Pancreas (tissue), 10 donors: ENCODE measurements at regions not wholly inside any gene's neighbourhood (a gene's known extent, or its start where the extent isn't known, plus 50 kb on each side); places are given as distances from the start of the nearest gene placed in this dataset.
A peak's percentile ranks its signal among the peaks of the same experiment; 100 is the strongest.

Experiments used
- ATAC-seq, 4 donors: fragments of 200-7000 bp; cut with Tn5 transposase; one replicate each; pipeline versions ENCODE4 v1.8.0 to v1.9.1; 2020; ENCODE audit warnings: mild to moderate bottlenecking in 4 of 4, moderate library complexity in 4 of 4
- DNase-seq, 6 donors: peaks; one replicate each; pipeline ENCODE4 v3.0.0-alpha.2; 2020
- FAIRE-seq: peaks from 2 replicates; lab custom pipeline; 2012; peaks lifted over from hg19 to GRCh38; lab: Jason Lieb, UNC
- H3K27ac ChIP-seq, 4 donors: fragments of 200-600 bp; sonication (generic); 1 replicate in 3 of 4; 2 replicates in 1 of 4; pipeline versions ENCODE4 v1.5.0 to v1.8.0; 2020
- H3K27me3 ChIP-seq, 4 donors: fragments of 200-600 bp; one replicate each; pipeline ENCODE4 v1.8.0; 2021
- H3K36me3 ChIP-seq, 3 donors: fragments of 200-600 bp; sonication (generic) in 1 of 3; one replicate each; pipeline versions ENCODE4 v1.5.0 to v1.8.0; 2020 to 2021
- H3K4me1 ChIP-seq, 3 donors: fragments of 200-600 bp; one replicate each; pipeline ENCODE4 v1.8.0; 2021
- H3K4me3 ChIP-seq, 4 donors: fragments of 200-600 bp; sonication (generic) in 2 of 4; one replicate each; pipeline versions ENCODE4 v1.5.0 to v1.8.0; 2020 to 2021
- H3K9me3 ChIP-seq, 4 donors: fragments of 200-600 bp; one replicate each; pipeline ENCODE4 v1.8.0; 2021
- CTCF ChIP-seq, 4 donors: fragments of 200-600 bp; sonication (generic) in 3 of 4; IDR thresholded peaks; one replicate each; pipeline versions ENCODE4 v1.5.0 to v1.8.0; 2021; ENCODE audit warnings: antibody characterized with exemption in 4 of 4
- WGBS, 2 donors: extraction: QIAGEN DNeasy Blood & Tissue Kit; methylation state at CpG; one replicate each; pipeline ENCODE4 v1.1.7; 2013; 5-methylcytosine and 5-hydroxymethylcytosine counted together
- intact Hi-C, 3 donors: fragments of 100-400 bp; cut with DNase I; formaldehyde crosslinking; loops; one replicate each; pipeline versions ENCODE4 v1.11.1 to v1.14.2; 2022
- donor health status: healthy with polysubstance abuse.
- donor health status: DM: no; HTN: no; CAD: no; lungs with moderate emphysema.
- donor health status: DM: no; HTN: no; CAD: no.
- donor health status: control.
- donor health status: control.
- donor health status: Bipolar disorder and iron deficiency.
- donor health status: DM: yes; HTN: yes; CAD: no.
- donor health status: DM: no; HTN: no; CAD: no.
- donor health status: DM: no; HTN: no; CAD: no.
- donor health status: DM: yes; HTN: yes; CAD: no.

GRCh38 chr6:98156580-98156979, 677.8 kb upstream of the POU3F2 start:
- no peaks in the 10 kb centered on the region for H3K27me3 ChIP-seq
- ATAC-seq (no peak), FAIRE-seq (no peak), DNase-seq (peak in 1 of 6 donors; percentile 12)
- H3K27ac ChIP-seq, result no peak overlapping the region
- H3K4me3 ChIP-seq, result no peak overlapping the region
- intact Hi-C loops, result no loop called here
- WGBS, 2 donors, result 37 to 42% methylated on average over 2 of the region's 2 CpGs
- no peaks in the 10 kb centered on the region for H3K36me3 ChIP-seq
- H3K4me1 ChIP-seq, result no peaks in the 10 kb centered on the region
- no peaks in the 10 kb centered on the region for H3K9me3 ChIP-seq
- TF ChIP-seq CTCF (IDR thresholded peaks at IDR 0.05), result no peak

- intact Hi-C loops, result no loop called here
- no peaks in the 10 kb centered on the region for H3K36me3 ChIP-seq
- 76 to 81% methylated on average over 8 of the region's 8 CpGs for WGBS, 2 donors
- ATAC-seq (no peak), DNase-seq (peak in 1 of 6 donors; percentile 26), FAIRE-seq (no peak)
- H3K27me3 ChIP-seq, result no peaks in the 10 kb centered on the region
- no peak overlapping the region for H3K27ac ChIP-seq
- H3K4me1 ChIP-seq, result no peaks in the 10 kb centered on the region
- TF ChIP-seq CTCF (IDR thresholded peaks at IDR 0.05), result no peak
- no peaks in the 10 kb centered on the region for H3K9me3 ChIP-seq
- H3K4me3 ChIP-seq, result no peak overlapping the region
Observed at GRCh38 chr6:98179606-98180005, 654.8 kb upstream of the POU3F2 start.

- 53 to 65% methylated on average over 3 of the region's 3 CpGs for WGBS, 2 donors
- FAIRE-seq (no peak), DNase-seq (no peak), ATAC-seq (no peak)
- Histone ChIP-seq H3K9me3 (no peaks in the 10 kb centered on the region), H3K36me3 (no peaks in the 10 kb centered on the region), H3K4me3 (no peak overlapping the region), H3K27ac (no peak overlapping the region), H3K4me1 (no peaks in the 10 kb centered on the region), H3K27me3 (no peaks in the 10 kb centered on the region)
- no peak for TF ChIP-seq CTCF (IDR thresholded peaks at IDR 0.05)
- intact Hi-C loops, result no loop called here
Observed at GRCh38 chr6:98200084-98200483, 634.3 kb upstream of the POU3F2 start.

- ATAC-seq, result no peak
- Histone ChIP-seq H3K27me3 (no peaks in the 10 kb centered on the region), H3K4me3 (no peak overlapping the region), H3K36me3 (no peaks in the 10 kb centered on the region), H3K27ac (no peak overlapping the region), H3K9me3 (no peaks in the 10 kb centered on the region), H3K4me1 (no peaks in the 10 kb centered on the region)
- TF ChIP-seq CTCF (IDR thresholded peaks at IDR 0.05), result no peak
- DNase-seq, result no peak
- no peak for FAIRE-seq
- WGBS, 2 donors, result 26 to 27% methylated on average over 2 of the region's 2 CpGs
- intact Hi-C loops, result no loop called here
Observed at GRCh38 chr6:98203170-98203806, 631.1 kb upstream of the POU3F2 start.

- FAIRE-seq, result no peak
- 36 to 54% methylated on average over 2 of the region's 2 CpGs for WGBS, 2 donors
Observed at GRCh38 chr6:98212468-98212867, 621.9 kb upstream of the POU3F2 start.

More at GRCh38 chr6:98212468-98212867, 621.9 kb upstream of the POU3F2 start:
- Histone ChIP-seq H3K36me3 (no peaks in the 10 kb centered on the region), H3K4me1 (no peaks in the 10 kb centered on the region), H3K4me3 (no peak overlapping the region), H3K27ac (no peak overlapping the region), H3K9me3 (no peaks in the 10 kb centered on the region), H3K27me3 (no peaks in the 10 kb centered on the region)
- ATAC-seq (no peak), DNase-seq (no peak)
- intact Hi-C loops, result no loop called here
- no peak for TF ChIP-seq CTCF (IDR thresholded peaks at IDR 0.05)
